Calu3 (cell line): ENCODE measurements at regions not wholly inside any gene's neighbourhood (a gene's known extent, or its start where the extent isn't known, plus 50 kb on each side); places are given as distances from the start of the nearest gene placed in this dataset.

Experiments used
- BruUV-seq: library from RNA; stranded (reverse); fragments of 400-500 nt; replicated peaks from 2 replicates; lab custom pipeline; 2021; lab: Mats Ljungman, UMichigan
- CTCF ChIA-PET: fragments of 300-600 bp; sonication (Branson Sonifier 250); formaldehyde crosslinking; loops from one replicate; lab custom pipeline; 2022; ENCODE audit warnings: antibody characterized with exemption; lab: Charles Lee
- DNase-seq: peaks from one replicate; pipeline ENCODE4 v3.0.0; 2022
- H3K27ac Mint-ChIP-seq: one replicate; pipeline ENCODE4 v1.8.0; 2022; ENCODE audit warnings: mixed read lengths; ENCODE audit not compliant: unreplicated experiment
- H3K27me3 Mint-ChIP-seq: one replicate; pipeline ENCODE4 v1.8.0; 2022; ENCODE audit warnings: mixed read lengths; ENCODE audit not compliant: unreplicated experiment
- H3K36me3 Mint-ChIP-seq: one replicate; pipeline ENCODE4 v1.8.0; 2022; ENCODE audit warnings: mild to moderate bottlenecking, moderate library complexity, mixed read lengths; ENCODE audit not compliant: insufficient read depth, unreplicated experiment
- H3K4me1 Mint-ChIP-seq: one replicate; pipeline ENCODE4 v1.8.0; 2022; ENCODE audit warnings: mild to moderate bottlenecking, low read depth, mixed read lengths; ENCODE audit not compliant: unreplicated experiment
- H3K4me3 Mint-ChIP-seq: one replicate; pipeline ENCODE4 v1.8.0; 2022; ENCODE audit warnings: mild to moderate bottlenecking, low read depth, moderate library complexity, mixed read lengths; ENCODE audit not compliant: unreplicated experiment
- H3K9me3 Mint-ChIP-seq: one replicate; pipeline ENCODE4 v1.8.0; 2022; ENCODE audit warnings: low read depth, mixed read lengths; ENCODE audit not compliant: unreplicated experiment
- CTCF ChIP-seq: fragments of 200-600 bp; IDR thresholded peaks from one replicate; pipeline ENCODE4 v1.8.0; 2022; ENCODE audit warnings: antibody characterized with exemption; ENCODE audit not compliant: unreplicated experiment
- intact Hi-C: fragments of 100-400 bp; cut with micrococcal nuclease; formaldehyde crosslinking; loops from one replicate; pipeline ENCODE4 v1.10.0; 2022; ENCODE audit not compliant: unreplicated experiment

GRCh38 chr3:148400754-148401153 is 296.9 kb upstream of the AGTR1 start:
- Mint-ChIP-seq H3K27ac (no peak overlapping the region), H3K4me1 (no peaks in the 10 kb centered on the region), H3K9me3 (no peaks in the 10 kb centered on the region), H3K27me3 (no peaks in the 10 kb centered on the region), H3K4me3 (no peak overlapping the region), H3K36me3 (no peaks in the 10 kb centered on the region)
- no TSS peak for BruUV-seq
- intact Hi-C loops, result no loop called here
- CTCF ChIA-PET, result interaction anchor here (0.8 to 1.0 kb wide), 2 partner anchors 9 to 11 kb away, joined by 3 to 7 read pairs; no protein-coding TSS in a partner anchor
- TF ChIP-seq CTCF, result no peak
- DNase-seq, result no peak

- no peaks in the 10 kb centered on the region for H3K27me3 Mint-ChIP-seq
- no peak overlapping the region for H3K4me3 Mint-ChIP-seq
- BruUV-seq, result no TSS peak
- intact Hi-C loops, result no loop called here
- no peak for TF ChIP-seq CTCF
- H3K36me3 Mint-ChIP-seq, result no peaks in the 10 kb centered on the region
- no peak overlapping the region for H3K27ac Mint-ChIP-seq
- DNase-seq, result no peak
- CTCF ChIA-PET, result interaction anchor here (0.9 kb wide), 1 partner anchor 310 kb away, joined by 3 read pairs; no protein-coding TSS in a partner anchor
- no peaks in the 10 kb centered on the region for H3K4me1 Mint-ChIP-seq
- peaks cover 9% of the 10 kb centered on the region for H3K9me3 Mint-ChIP-seq
Measured at GRCh38 chr3:148408667-148409066, 289.0 kb upstream of the AGTR1 start.

GRCh38 chr3:148420242-148420641 is 277.5 kb upstream of the AGTR1 start:
- Mint-ChIP-seq H3K4me1 (no peaks in the 10 kb centered on the region), H3K9me3 (no peaks in the 10 kb centered on the region), H3K36me3 (no peaks in the 10 kb centered on the region), H3K27ac (no peak overlapping the region), H3K27me3 (no peaks in the 10 kb centered on the region), H3K4me3 (no peak overlapping the region)
- intact Hi-C loops, result no loop called here
- no TSS peak for BruUV-seq
- DNase-seq, result no peak
- TF ChIP-seq CTCF, result no peak
- CTCF ChIA-PET, result no interaction called here

- no TSS peak for BruUV-seq
- no peaks in the 10 kb centered on the region for H3K27me3 Mint-ChIP-seq
- no peaks in the 10 kb centered on the region for H3K4me1 Mint-ChIP-seq
- intact Hi-C loops, result no loop called here
- H3K36me3 Mint-ChIP-seq, result no peaks in the 10 kb centered on the region
- no peak for TF ChIP-seq CTCF
- H3K27ac Mint-ChIP-seq, result no peak overlapping the region
- no peaks in the 10 kb centered on the region for H3K9me3 Mint-ChIP-seq
- DNase-seq, result no peak
- H3K4me3 Mint-ChIP-seq, result no peak overlapping the region
- CTCF ChIA-PET, result interaction anchor here (0.9 kb wide), 1 partner anchor 22 kb away, joined by 3 read pairs; no protein-coding TSS in a partner anchor
Measured at GRCh38 chr3:148428862-148429605, 268.7 kb upstream of the AGTR1 start.
